ENCODE measurements at regions not wholly inside any gene's neighbourhood (a gene's known extent, or its start where the extent isn't known, plus 50 kb on each side); places are given as distances from the start of the nearest gene placed in this dataset.

GRCh38 chr22:47294576-47294975 lies 532.1 kb downstream of the TBC1D22A start:
- ChIA-PET POLR2A (interaction anchor here (1.1 kb wide), 1 partner anchor 16 kb away, joined by 3 read pairs; no protein-coding TSS in a partner anchor), RAD21 (ENCODE audit: low non-redundant PET in 1 of 2, low total read pairs in 2 of 2, uncharacterized antibody in 2 of 2, unreplicated experiment in 2 of 2) (no interaction called here), CTCF (no interaction called here)
- Histone ChIP-seq H3K4me1 (ENCODE audit: control insufficient read depth in 1 of 2, insufficient read depth in 2 of 2, low read length in 2 of 2) (peaks cover 4 to 27% of the 10 kb centered on the region in 2 experiments; a peak in 3 of 4 replicates), H2AFZ (ENCODE audit: low read depth, low read length, poor library complexity, severe bottlenecking) (no peak overlapping the region), H3K9me2 (ENCODE audit: insufficient read depth) (no peaks in the 10 kb centered on the region), H3K4me2 (ENCODE audit: low read length) (peak overlapping the region; percentile 37; the same call in 1 of the 2 replicates), H4K20me1 (ENCODE audit: insufficient read depth) (no peaks in the 10 kb centered on the region), H3K4me3 (replicated peaks in 1 of 2; ENCODE audit: low read depth in 1 of 2, low read length in 2 of 2) (no peak overlapping the region), H3K27ac (ENCODE audit: low read depth, low read length) (no peak overlapping the region), H3K36me3 (ENCODE audit: control insufficient read depth in 1 of 2, insufficient read depth in 2 of 2, low read length in 2 of 2) (no peaks in the 10 kb centered on the region), H3K79me2 (ENCODE audit: insufficient read depth, low read length) (no peaks in the 10 kb centered on the region), H3K27me3 (ENCODE audit: insufficient read depth, low read length) (no peaks in the 10 kb centered on the region), H3K9ac (ENCODE audit: low read length) (no peak overlapping the region), H3K9me3 (ENCODE audit: control insufficient read depth in 1 of 2, insufficient read depth in 1 of 2, low read depth in 1 of 2, low read length in 2 of 2) (no peaks in the 10 kb centered on the region)
- ATAC-seq, result no peak
- DNase-seq (ENCODE audit: low read depth, low spot score), result no peak
- BruUV-seq (replicated peaks), result no TSS peak
- TF ChIP-seq ELF1 (IDR thresholded peaks at IDR 0.05; ENCODE audit: borderline replicate concordance, low read depth) (no peak), REST (IDR thresholded peaks at IDR 0.05; ENCODE audit: low read depth) (no peak), ZNF274 (IDR thresholded peaks at IDR 0.05; ENCODE audit: low read depth, low read length) (no peak), EZH2 (IDR thresholded peaks at IDR 0.05) (no peak), SP1 (IDR thresholded peaks at IDR 0.05; ENCODE audit: low read depth) (no peak), ATF3 (IDR thresholded peaks at IDR 0.05) (no peak), CBX3 (IDR thresholded peaks at IDR 0.05; ENCODE audit: low read depth) (no peak), POLR2AphosphoS5 (IDR thresholded peaks at IDR 0.05; ENCODE audit: low read depth, low read length) (no peak), CEBPB (IDR thresholded peaks at IDR 0.05; ENCODE audit: low read depth) (no peak), SRF (IDR thresholded peaks at IDR 0.05; ENCODE audit: low read depth) (no peak), EGR1 (IDR thresholded peaks at IDR 0.05; ENCODE audit: low read depth) (no peak)
- TF ChIP-seq, protein P1, sequence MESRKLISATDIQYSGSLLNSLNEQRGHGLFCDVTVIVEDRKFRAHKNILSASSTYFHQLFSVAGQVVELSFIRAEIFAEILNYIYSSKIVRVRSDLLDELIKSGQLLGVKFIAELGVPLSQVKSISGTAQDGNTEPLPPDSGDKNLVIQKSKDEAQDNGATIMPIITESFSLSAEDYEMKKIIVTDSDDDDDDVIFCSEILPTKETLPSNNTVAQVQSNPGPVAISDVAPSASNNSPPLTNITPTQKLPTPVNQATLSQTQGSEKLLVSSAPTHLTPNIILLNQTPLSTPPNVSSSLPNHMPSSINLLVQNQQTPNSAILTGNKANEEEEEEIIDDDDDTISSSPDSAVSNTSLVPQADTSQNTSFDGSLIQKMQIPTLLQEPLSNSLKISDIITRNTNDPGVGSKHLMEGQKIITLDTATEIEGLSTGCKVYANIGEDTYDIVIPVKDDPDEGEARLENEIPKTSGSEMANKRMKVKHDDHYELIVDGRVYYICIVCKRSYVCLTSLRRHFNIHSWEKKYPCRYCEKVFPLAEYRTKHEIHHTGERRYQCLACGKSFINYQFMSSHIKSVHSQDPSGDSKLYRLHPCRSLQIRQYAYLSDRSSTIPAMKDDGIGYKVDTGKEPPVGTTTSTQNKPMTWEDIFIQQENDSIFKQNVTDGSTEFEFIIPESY (IDR thresholded peaks at IDR 0.05; ENCODE audit: extremely low read depth, insufficient replicate concordance, low read length), result no peak
- intact Hi-C loops (cut with micrococcal nuclease), result no loop called here
